DND-41 (cell line): ENCODE measurements at regions not wholly inside any gene's neighbourhood (a gene's known extent, or its start where the extent isn't known, plus 50 kb on each side); places are given as distances from the start of the nearest gene placed in this dataset.

Experiments
- CTCF ChIP-seq: IDR thresholded peaks from 2 replicates; pipeline ENCODE4 v1.5.1; 2012; ENCODE audit warnings: borderline replicate concordance, low read length, moderate library complexity, mild to moderate bottlenecking; ENCODE audit not compliant: poor library complexity, severe bottlenecking; ENCODE audit errors: extremely low read depth
- EZH2 ChIP-seq: IDR thresholded peaks from 3 replicates; pipeline ENCODE4 v1.6.1; 2012; ENCODE audit warnings: borderline replicate concordance, low read depth, mild to moderate bottlenecking, moderate library complexity, low read length, inconsistent platforms; ENCODE audit not compliant: severe bottlenecking

GRCh38 chr15:77713281-77713680, 80.6 kb upstream of the LINGO1 start:
- no peak for TF ChIP-seq CTCF
- no peak for TF ChIP-seq EZH2
